ENCODE measurements at regions not wholly inside any gene's neighbourhood (a gene's known extent, or its start where the extent isn't known, plus 50 kb on each side); places are given as distances from the start of the nearest gene placed in this dataset.

DNA sequence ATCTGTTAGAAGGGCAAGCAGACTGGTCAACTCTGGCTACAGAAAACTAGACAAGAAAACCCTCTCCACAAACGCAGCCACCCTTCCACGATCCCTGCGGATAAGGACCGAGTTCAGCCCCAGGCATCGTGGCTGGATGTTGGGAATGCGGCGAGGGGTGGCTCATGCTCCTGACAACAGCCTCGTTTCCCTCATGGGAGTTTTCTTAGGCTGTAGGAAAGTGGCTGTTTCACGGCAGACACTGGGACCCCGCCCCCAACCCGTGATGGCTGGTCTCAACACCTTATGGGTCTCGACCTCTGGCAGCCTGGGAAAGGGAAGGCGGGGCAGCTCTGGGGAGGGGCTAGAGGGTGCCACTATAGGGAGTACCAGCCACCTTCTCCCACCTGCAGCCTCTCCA is 123.3 kb downstream of the RFLNA start:
- intact Hi-C loops (cut with DNase I), result no loop called here
- DNase-seq, result no peak
- no peak for ATAC-seq
- no peak overlapping the region for H3K4me3 ChIP-seq
- H3K4me1 ChIP-seq, result peaks cover 0 to 59% (median 35%) of the 10 kb centered on the region in 12 donors
- TF ChIP-seq, protein P1, sequence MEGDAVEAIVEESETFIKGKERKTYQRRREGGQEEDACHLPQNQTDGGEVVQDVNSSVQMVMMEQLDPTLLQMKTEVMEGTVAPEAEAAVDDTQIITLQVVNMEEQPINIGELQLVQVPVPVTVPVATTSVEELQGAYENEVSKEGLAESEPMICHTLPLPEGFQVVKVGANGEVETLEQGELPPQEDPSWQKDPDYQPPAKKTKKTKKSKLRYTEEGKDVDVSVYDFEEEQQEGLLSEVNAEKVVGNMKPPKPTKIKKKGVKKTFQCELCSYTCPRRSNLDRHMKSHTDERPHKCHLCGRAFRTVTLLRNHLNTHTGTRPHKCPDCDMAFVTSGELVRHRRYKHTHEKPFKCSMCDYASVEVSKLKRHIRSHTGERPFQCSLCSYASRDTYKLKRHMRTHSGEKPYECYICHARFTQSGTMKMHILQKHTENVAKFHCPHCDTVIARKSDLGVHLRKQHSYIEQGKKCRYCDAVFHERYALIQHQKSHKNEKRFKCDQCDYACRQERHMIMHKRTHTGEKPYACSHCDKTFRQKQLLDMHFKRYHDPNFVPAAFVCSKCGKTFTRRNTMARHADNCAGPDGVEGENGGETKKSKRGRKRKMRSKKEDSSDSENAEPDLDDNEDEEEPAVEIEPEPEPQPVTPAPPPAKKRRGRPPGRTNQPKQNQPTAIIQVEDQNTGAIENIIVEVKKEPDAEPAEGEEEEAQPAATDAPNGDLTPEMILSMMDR (IDR thresholded peaks at IDR 0.05), result no peak
- TF ChIP-seq POLR2A (IDR thresholded peaks at IDR 0.05), result no peak
- peaks cover 0 to 83% (median 24%) of the 10 kb centered on the region in 9 donors for H3K36me3 ChIP-seq
- H3K9me3 ChIP-seq, result no peaks in the 10 kb centered on the region
- no peaks in the 10 kb centered on the region for H3K27me3 ChIP-seq
- WGBS, 4 donors, result 87 to 93% (median 90%) methylated on average over 11 to 13 of the region's 13 CpGs
- peak overlapping the region in 2 of 12 donors; percentile 0 to 3 for H3K27ac ChIP-seq

DNA sequence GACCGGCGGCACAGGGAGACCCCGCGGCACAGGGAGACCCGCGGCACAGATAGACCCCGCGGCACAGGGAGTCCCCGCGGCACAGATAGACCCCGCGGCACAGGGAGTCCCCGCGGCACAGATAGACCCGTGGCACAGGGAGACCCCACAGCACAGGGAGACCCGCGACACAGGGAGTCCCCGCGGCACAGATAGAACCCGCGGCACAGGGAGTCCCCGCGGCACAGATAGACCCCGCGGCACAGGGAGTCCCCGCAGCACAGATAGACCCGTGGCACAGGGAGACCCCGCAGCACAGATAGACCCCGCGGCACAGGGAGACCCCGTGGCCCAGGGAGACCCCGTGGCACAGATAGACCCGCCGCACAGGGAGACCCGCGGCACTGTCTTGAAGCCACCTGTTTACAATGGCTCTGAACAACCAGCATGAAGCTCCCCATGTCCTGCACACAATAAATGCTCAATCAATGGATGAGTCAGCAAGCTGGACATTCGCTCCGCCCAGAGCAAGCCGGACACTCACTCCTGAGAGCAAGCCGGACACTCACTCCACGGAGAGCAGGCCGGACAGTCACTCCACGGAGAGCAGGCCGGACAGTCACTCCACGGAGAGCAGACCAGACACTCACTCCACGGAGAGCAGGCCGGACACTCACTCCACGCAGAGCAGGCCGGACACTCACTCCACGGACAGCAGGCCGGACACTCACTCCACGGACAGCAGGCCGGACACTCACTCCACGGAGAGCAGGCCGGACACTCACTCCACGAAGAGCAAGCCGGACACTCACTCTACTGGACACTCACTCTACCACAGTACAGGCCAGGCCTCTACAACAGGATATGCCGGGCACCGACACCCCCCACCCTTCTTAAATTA is 121.9 kb downstream of the RFLNA start:
- peaks cover 0 to 59% (median 34%) of the 10 kb centered on the region in 12 donors for H3K4me1 ChIP-seq
- H3K4me3 ChIP-seq, result no peak overlapping the region
- ATAC-seq (no peak), DNase-seq (no peak)
- TF ChIP-seq POLR2A (IDR thresholded peaks at IDR 0.05), result no peak
- TF ChIP-seq, protein P1 (IDR thresholded peaks at IDR 0.05), result no peak
- no peaks in the 10 kb centered on the region for H3K9me3 ChIP-seq
- WGBS, 4 donors, result 93 to 95% (median 95%) methylated on average over 56 to 59 of the region's 59 CpGs
- no peaks in the 10 kb centered on the region for H3K27me3 ChIP-seq
- H3K27ac ChIP-seq, result peak overlapping the region in 1 of 12 donors; percentile 17
- H3K36me3 ChIP-seq, result peaks cover 0 to 84% (median 24%) of the 10 kb centered on the region in 9 donors
- intact Hi-C loops (cut with DNase I), result no loop called here

DNA sequence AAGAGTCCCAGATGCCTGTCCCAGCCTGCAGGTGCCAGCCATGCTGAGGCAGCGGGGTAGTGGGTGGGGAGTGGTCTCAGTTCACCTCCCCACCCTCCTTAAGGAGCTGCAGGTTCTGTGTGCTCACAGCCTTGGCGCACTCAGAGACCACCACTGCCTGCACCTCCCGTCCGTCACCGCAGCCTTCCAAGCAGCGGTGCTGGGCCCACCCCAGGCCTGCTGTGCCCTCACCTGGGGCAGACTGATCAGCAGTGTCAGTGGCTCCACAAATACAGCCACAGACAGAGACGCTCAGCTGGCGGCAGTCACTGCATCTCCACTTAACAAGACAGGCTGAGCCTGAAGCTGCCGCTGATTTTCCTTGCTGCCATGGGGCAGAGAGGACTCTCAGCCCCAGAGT is 120.2 kb downstream of the RFLNA start:
- Histone ChIP-seq H3K4me3 (no peak overlapping the region), H3K9me3 (no peaks in the 10 kb centered on the region), H3K4me1 (peaks cover 4 to 59% (median 40%) of the 10 kb centered on the region in 12 donors), H3K36me3 (peaks cover 0 to 73% (median 24%) of the 10 kb centered on the region in 9 donors), H3K27me3 (no peaks in the 10 kb centered on the region), H3K27ac (peak overlapping the region in 1 of 12 donors; percentile 68)
- DNase-seq (no peak), ATAC-seq (no peak)
- intact Hi-C loops (cut with DNase I), result no loop called here
- WGBS, 4 donors, result 92 to 96% (median 96%) methylated on average over 9 of the region's 9 CpGs
- TF ChIP-seq, protein P1 (IDR thresholded peaks at IDR 0.05), result no peak
- TF ChIP-seq POLR2A (IDR thresholded peaks at IDR 0.05), result no peak

DNA sequence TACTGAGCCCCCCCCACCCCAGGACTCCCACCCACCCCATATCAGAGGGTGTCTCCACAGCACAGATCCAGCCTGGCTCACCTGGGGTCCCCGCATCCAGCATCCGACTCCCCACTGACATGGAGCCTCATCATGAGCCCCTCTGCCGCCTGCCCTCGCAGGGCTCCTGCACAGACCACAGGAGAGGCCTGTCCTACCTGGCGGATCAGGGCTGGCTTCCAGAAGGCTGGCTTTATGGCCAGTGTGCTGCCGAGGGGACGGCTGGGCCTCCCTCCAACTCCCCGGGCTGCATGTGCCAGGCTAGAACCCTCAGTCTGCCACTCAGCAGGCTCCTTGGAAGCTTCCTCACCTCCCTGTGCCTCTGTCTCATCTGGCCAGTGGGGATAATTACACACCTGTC is 119.0 kb downstream of the RFLNA start:
- TF ChIP-seq, protein P1 (IDR thresholded peaks at IDR 0.05), result no peak
- TF ChIP-seq POLR2A (IDR thresholded peaks at IDR 0.05), result no peak
- intact Hi-C loops (cut with DNase I), result no loop called here
- no peak for DNase-seq
- Histone ChIP-seq H3K4me1 (peaks cover 4 to 62% (median 45%) of the 10 kb centered on the region in 12 donors), H3K27ac (peak overlapping the region in 3 of 12 donors; percentile 34 to 78 (median 38)), H3K36me3 (peaks cover 0 to 73% (median 20%) of the 10 kb centered on the region in 9 donors), H3K9me3 (no peaks in the 10 kb centered on the region), H3K27me3 (no peaks in the 10 kb centered on the region), H3K4me3 (no peak overlapping the region)
- whole genome bisulfite sequencing, 4 donors, result 65 to 79% (median 70%) methylated on average over 5 to 8 of the region's 8 CpGs
- ATAC-seq, result no peak
